DMS53 treated with DMSO at 0.1 percent for 48 hours (cell line): ENCODE measurements at regions not wholly inside any gene's neighbourhood (a gene's known extent, or its start where the extent isn't known, plus 50 kb on each side); places are given as distances from the start of the nearest gene placed in this dataset.

Experiments
- DNase-seq: peaks from one replicate; lab custom pipeline; 2025; ENCODE audit not compliant: unreplicated experiment; lab: John Stamatoyannopoulos, UW

GRCh38 chr6:47360388-47360787 is 50.7 kb upstream of the TNFRSF21 start:
- DNase-seq = no peak

- DNase-seq = peak; percentile 76
These were observed 53.3 kb upstream of the TNFRSF21 start for GRCh38 chr6:47362857-47363461.

GRCh38 chr6:47363736-47364135 is 54.0 kb upstream of the TNFRSF21 start:
- DNase-seq = no peak

- DNase-seq = no peak
These were observed 56.7 kb upstream of the TNFRSF21 start for GRCh38 chr6:47366335-47366890.

GRCh38 chr6:47371139-47371869 is 61.6 kb upstream of the TNFRSF21 start:
- no peak for DNase-seq

- DNase-seq = no peak
These were observed 62.2 kb upstream of the TNFRSF21 start for GRCh38 chr6:47371870-47372255.

GRCh38 chr6:47372318-47372717 is 62.6 kb upstream of the TNFRSF21 start:
- DNase-seq = no peak

GRCh38 chr6:47375426-47375825 is 65.7 kb upstream of the TNFRSF21 start:
- no peak for DNase-seq

GRCh38 chr6:47376930-47377329 is 67.2 kb upstream of the TNFRSF21 start:
- no peak for DNase-seq

GRCh38 chr6:47377971-47378370 is 68.3 kb upstream of the TNFRSF21 start:
- DNase-seq = no peak

GRCh38 chr6:47379328-47379727 is 69.6 kb upstream of the TNFRSF21 start:
- DNase-seq = no peak

- no peak for DNase-seq
These were observed 70.5 kb upstream of the TNFRSF21 start for GRCh38 chr6:47380251-47380650.

- no peak for DNase-seq
These were observed 71.3 kb upstream of the TNFRSF21 start for GRCh38 chr6:47381036-47381435.

- no peak for DNase-seq
These were observed 73.7 kb upstream of the TNFRSF21 start for GRCh38 chr6:47383360-47383759.

- DNase-seq = no peak
These were observed 82.0 kb upstream of the TNFRSF21 start for GRCh38 chr6:47391675-47392074.

GRCh38 chr6:47392251-47392650 is 82.5 kb upstream of the TNFRSF21 start:
- DNase-seq = no peak

- DNase-seq = no peak
These were observed 81.1 kb upstream of the CD2AP start for GRCh38 chr6:47396401-47397069.

GRCh38 chr6:47400581-47400980 is 77.0 kb upstream of the CD2AP start:
- no peak for DNase-seq

GRCh38 chr6:47402081-47402480 is 75.5 kb upstream of the CD2AP start:
- no peak for DNase-seq

- DNase-seq = no peak
These were observed 74.5 kb upstream of the CD2AP start for GRCh38 chr6:47403056-47403455.

GRCh38 chr6:47403801-47404200 is 73.8 kb upstream of the CD2AP start:
- DNase-seq = no peak

- DNase-seq = no peak
These were observed 73.2 kb upstream of the CD2AP start for GRCh38 chr6:47404435-47404834.
